ENCODE measurements at regions not wholly inside any gene's neighbourhood (a gene's known extent, or its start where the extent isn't known, plus 50 kb on each side); places are given as distances from the start of the nearest gene placed in this dataset.

GRCh38 chr6:44049989-44050871, 77.0 kb downstream of the MRPL14 start:
- no peak for ATAC-seq
- intact Hi-C loops (cut with micrococcal nuclease; ENCODE audit: unreplicated experiment): no loop called here
- CTCF ChIA-PET: interaction anchor here (0.5 kb wide), 1 partner anchor 347 kb away, joined by 3 read pairs; no protein-coding TSS in a partner anchor
- Histone ChIP-seq H3K36me3 (ENCODE audit: control insufficient read depth, insufficient read depth, low read length) (no peaks in the 10 kb centered on the region), H3K4me1 (ENCODE audit: control insufficient read depth, insufficient read depth, low read length) (peaks cover 14% of the 10 kb centered on the region), H3K9me3 (ENCODE audit: control insufficient read depth, insufficient read depth, low read depth, low read length) (no peaks in the 10 kb centered on the region), H3K27me3 (ENCODE audit: control insufficient read depth, insufficient read depth, low read length) (no peaks in the 10 kb centered on the region), H3K27ac (ENCODE audit: low read length) (peak overlapping the region; percentile 34; the same call in 1 of the 2 replicates), H3K4me3 (ENCODE audit: low read depth in 2 of 2, low read length in 2 of 2) (no peak overlapping the region)
- DNase-seq (ENCODE audit: low read depth, low spot score): no peak
- in situ Hi-C loops (cut with HindIII; ENCODE audit: low pct_unique_long_range_greater_than_20kb, low sequenced_read_pairs): no loop called here
- BruUV-seq (replicated peaks): no TSS peak
- TF ChIP-seq TCF7L2 (IDR thresholded peaks at IDR 0.05; ENCODE audit: low read depth, low read length) (no peak), CTCF (IDR thresholded peaks at IDR 0.05) (no peak), SIN3A (IDR thresholded peaks at IDR 0.05; ENCODE audit: borderline replicate concordance, insufficient read depth, low read depth, low read length) (no peak), POLR2AphosphoS5 (IDR thresholded peaks at IDR 0.05; ENCODE audit: low read depth, low read length) (no peak)
- TF ChIP-seq, protein P1, sequence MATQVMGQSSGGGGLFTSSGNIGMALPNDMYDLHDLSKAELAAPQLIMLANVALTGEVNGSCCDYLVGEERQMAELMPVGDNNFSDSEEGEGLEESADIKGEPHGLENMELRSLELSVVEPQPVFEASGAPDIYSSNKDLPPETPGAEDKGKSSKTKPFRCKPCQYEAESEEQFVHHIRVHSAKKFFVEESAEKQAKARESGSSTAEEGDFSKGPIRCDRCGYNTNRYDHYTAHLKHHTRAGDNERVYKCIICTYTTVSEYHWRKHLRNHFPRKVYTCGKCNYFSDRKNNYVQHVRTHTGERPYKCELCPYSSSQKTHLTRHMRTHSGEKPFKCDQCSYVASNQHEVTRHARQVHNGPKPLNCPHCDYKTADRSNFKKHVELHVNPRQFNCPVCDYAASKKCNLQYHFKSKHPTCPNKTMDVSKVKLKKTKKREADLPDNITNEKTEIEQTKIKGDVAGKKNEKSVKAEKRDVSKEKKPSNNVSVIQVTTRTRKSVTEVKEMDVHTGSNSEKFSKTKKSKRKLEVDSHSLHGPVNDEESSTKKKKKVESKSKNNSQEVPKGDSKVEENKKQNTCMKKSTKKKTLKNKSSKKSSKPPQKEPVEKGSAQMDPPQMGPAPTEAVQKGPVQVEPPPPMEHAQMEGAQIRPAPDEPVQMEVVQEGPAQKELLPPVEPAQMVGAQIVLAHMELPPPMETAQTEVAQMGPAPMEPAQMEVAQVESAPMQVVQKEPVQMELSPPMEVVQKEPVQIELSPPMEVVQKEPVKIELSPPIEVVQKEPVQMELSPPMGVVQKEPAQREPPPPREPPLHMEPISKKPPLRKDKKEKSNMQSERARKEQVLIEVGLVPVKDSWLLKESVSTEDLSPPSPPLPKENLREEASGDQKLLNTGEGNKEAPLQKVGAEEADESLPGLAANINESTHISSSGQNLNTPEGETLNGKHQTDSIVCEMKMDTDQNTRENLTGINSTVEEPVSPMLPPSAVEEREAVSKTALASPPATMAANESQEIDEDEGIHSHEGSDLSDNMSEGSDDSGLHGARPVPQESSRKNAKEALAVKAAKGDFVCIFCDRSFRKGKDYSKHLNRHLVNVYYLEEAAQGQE (IDR thresholded peaks at IDR 0.05; ENCODE audit: insufficient read depth in 1 of 2, low read depth in 2 of 2, low read length in 1 of 2): no peak
- POLR2A ChIA-PET: no interaction called here

DNA sequence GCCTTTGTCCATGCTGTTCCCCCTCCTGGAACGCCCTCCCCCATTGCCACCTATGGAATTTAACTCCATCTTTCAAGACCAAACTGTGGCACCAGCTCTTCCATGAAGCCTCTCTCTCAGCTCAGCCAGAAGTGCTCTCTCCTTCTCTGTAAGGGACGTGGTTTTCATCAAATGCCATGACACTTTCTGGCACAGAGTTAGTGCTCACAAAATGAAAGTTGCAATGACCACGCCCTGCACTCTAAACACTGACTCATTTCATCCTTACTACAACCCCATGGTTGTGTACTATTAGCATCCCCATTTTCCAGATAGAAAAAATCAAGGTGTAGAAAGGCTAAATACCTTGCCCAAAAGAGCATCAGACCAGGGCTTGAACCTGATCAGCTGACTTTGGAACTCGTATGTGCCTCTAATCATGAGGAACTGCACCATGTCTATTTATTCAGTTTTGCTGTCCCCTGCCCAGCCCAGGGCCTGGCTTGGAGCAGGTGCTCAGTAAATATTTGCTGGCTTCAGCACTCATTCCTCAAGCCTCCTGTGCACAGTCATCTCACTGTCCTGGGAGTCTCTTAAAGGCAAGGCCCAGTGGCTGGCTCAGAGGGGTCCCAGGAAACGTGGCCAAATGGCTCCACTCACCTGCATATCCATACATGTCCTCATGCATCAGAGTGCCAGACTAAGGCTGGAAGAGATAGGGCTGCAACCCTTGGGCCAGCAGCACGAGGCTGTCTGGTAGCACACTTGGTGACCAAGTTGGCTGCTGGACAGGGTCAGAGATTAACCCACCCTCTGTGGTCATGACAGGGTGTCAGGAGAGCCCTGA, 77.9 kb downstream of the MRPL14 start:
- Histone ChIP-seq H3K4me3 (ENCODE audit: low read depth in 2 of 2, low read length in 2 of 2) (no peak overlapping the region), H3K27ac (ENCODE audit: low read length) (no peak overlapping the region), H3K36me3 (ENCODE audit: control insufficient read depth, insufficient read depth, low read length) (no peaks in the 10 kb centered on the region), H3K9me3 (ENCODE audit: control insufficient read depth, insufficient read depth, low read depth, low read length) (no peaks in the 10 kb centered on the region), H3K27me3 (ENCODE audit: control insufficient read depth, insufficient read depth, low read length) (no peaks in the 10 kb centered on the region), H3K4me1 (ENCODE audit: control insufficient read depth, insufficient read depth, low read length) (peaks cover 13% of the 10 kb centered on the region)
- no TSS peak for BruUV-seq (replicated peaks)
- TF ChIP-seq CTCF (IDR thresholded peaks at IDR 0.05): no peak
- no peak for ATAC-seq
- ChIA-PET POLR2A (no interaction called here), CTCF (no interaction called here)
- intact Hi-C loops (cut with micrococcal nuclease; ENCODE audit: unreplicated experiment): no loop called here
- in situ Hi-C loops (cut with HindIII; ENCODE audit: low pct_unique_long_range_greater_than_20kb, low sequenced_read_pairs): no loop called here
- no peak for DNase-seq (ENCODE audit: low read depth, low spot score)

Measured in Panc1 (cell line).